ENCODE measurements at regions not wholly inside any gene's neighbourhood (a gene's known extent, or its start where the extent isn't known, plus 50 kb on each side); places are given as distances from the start of the nearest gene placed in this dataset.

- H3K9me2 ChIP-seq (replicated peaks; ENCODE audit: insufficient read depth, low read length): no peaks in the 10 kb centered on the region
- no peaks in the 10 kb centered on the region for H4K20me1 ChIP-seq (ENCODE audit: insufficient read depth, low read length)
- H3K4me3 ChIP-seq (ENCODE audit: low read length): no peak overlapping the region
- H3K79me2 ChIP-seq (ENCODE audit: low read length): no peaks in the 10 kb centered on the region
- H3K9me3 ChIP-seq (replicated peaks; ENCODE audit: insufficient read depth, low read length): no peaks in the 10 kb centered on the region
- no peaks in the 10 kb centered on the region for H3K27me3 ChIP-seq (replicated peaks; ENCODE audit: insufficient read depth, low read length)
- H3K36me3 ChIP-seq (replicated peaks; ENCODE audit: insufficient read depth, low read length): no peaks in the 10 kb centered on the region
- H3F3A ChIP-seq (ENCODE audit: insufficient read depth, low read length): no peaks in the 10 kb centered on the region
- no peak overlapping the region for H3K9ac ChIP-seq (ENCODE audit: low read length)
- H3K27ac ChIP-seq (ENCODE audit: low read length): no peak overlapping the region
- H2AFZ ChIP-seq (ENCODE audit: low read length): no peak overlapping the region
- H3K4me2 ChIP-seq (ENCODE audit: low read depth, low read length): no peak overlapping the region
- no peaks in the 10 kb centered on the region for H3K4me1 ChIP-seq (ENCODE audit: low read length)
- TF ChIP-seq EZH2 (optimal IDR thresholded peaks at IDR 0.05; ENCODE audit: low read depth, low read length): no peak
- no peak for TF ChIP-seq EZH2phosphoT487 (IDR thresholded peaks at IDR 0.05; ENCODE audit: low read length)
- TF ChIP-seq CTCF (IDR thresholded peaks at IDR 0.05; ENCODE audit: low read length): no peak
- DNase-seq: no peak
These were observed 952.8 kb upstream of the ADGRL2 start for GRCh38 chr1:80847904-80848303.

- Histone ChIP-seq H3F3A (ENCODE audit: insufficient read depth, low read length) (no peaks in the 10 kb centered on the region), H3K27me3 (replicated peaks; ENCODE audit: insufficient read depth, low read length) (no peaks in the 10 kb centered on the region), H3K36me3 (replicated peaks; ENCODE audit: insufficient read depth, low read length) (no peaks in the 10 kb centered on the region), H3K27ac (ENCODE audit: low read length) (no peak overlapping the region), H3K79me2 (ENCODE audit: low read length) (no peaks in the 10 kb centered on the region), H3K4me1 (ENCODE audit: low read length) (no peaks in the 10 kb centered on the region), H3K9me3 (replicated peaks; ENCODE audit: insufficient read depth, low read length) (no peaks in the 10 kb centered on the region), H2AFZ (ENCODE audit: low read length) (no peak overlapping the region), H3K9ac (ENCODE audit: low read length) (no peak overlapping the region), H3K9me2 (replicated peaks; ENCODE audit: insufficient read depth, low read length) (no peaks in the 10 kb centered on the region), H3K4me3 (ENCODE audit: low read length) (no peak overlapping the region), H3K4me2 (ENCODE audit: low read depth, low read length) (no peak overlapping the region), H4K20me1 (ENCODE audit: insufficient read depth, low read length) (no peaks in the 10 kb centered on the region)
- TF ChIP-seq CTCF (IDR thresholded peaks at IDR 0.05; ENCODE audit: low read length) (no peak), EZH2phosphoT487 (IDR thresholded peaks at IDR 0.05; ENCODE audit: low read length) (no peak), EZH2 (optimal IDR thresholded peaks at IDR 0.05; ENCODE audit: low read depth, low read length) (no peak)
- DNase-seq: no peak
These were observed 953.8 kb upstream of the ADGRL2 start for GRCh38 chr1:80846966-80847365.

GRCh38 chr1:80842796-80843195, 957.9 kb upstream of the ADGRL2 start:
- Histone ChIP-seq H3K4me1 (ENCODE audit: low read length) (no peaks in the 10 kb centered on the region), H3K9me2 (replicated peaks; ENCODE audit: insufficient read depth, low read length) (no peaks in the 10 kb centered on the region), H3F3A (ENCODE audit: insufficient read depth, low read length) (no peaks in the 10 kb centered on the region), H3K79me2 (ENCODE audit: low read length) (no peaks in the 10 kb centered on the region), H3K9me3 (replicated peaks; ENCODE audit: insufficient read depth, low read length) (no peaks in the 10 kb centered on the region), H3K4me3 (ENCODE audit: low read length) (no peak overlapping the region), H4K20me1 (ENCODE audit: insufficient read depth, low read length) (no peaks in the 10 kb centered on the region), H3K27me3 (replicated peaks; ENCODE audit: insufficient read depth, low read length) (no peaks in the 10 kb centered on the region), H3K4me2 (ENCODE audit: low read depth, low read length) (no peak overlapping the region), H2AFZ (ENCODE audit: low read length) (no peak overlapping the region), H3K27ac (ENCODE audit: low read length) (no peak overlapping the region), H3K9ac (ENCODE audit: low read length) (no peak overlapping the region), H3K36me3 (replicated peaks; ENCODE audit: insufficient read depth, low read length) (no peaks in the 10 kb centered on the region)
- no peak for TF ChIP-seq EZH2 (optimal IDR thresholded peaks at IDR 0.05; ENCODE audit: low read depth, low read length)
- no peak for TF ChIP-seq EZH2phosphoT487 (IDR thresholded peaks at IDR 0.05; ENCODE audit: low read length)
- no peak for TF ChIP-seq CTCF (IDR thresholded peaks at IDR 0.05; ENCODE audit: low read length)
- no peak for DNase-seq

Measured in MM.1S (cell line).